K562 (cell line): ENCODE measurements at regions not wholly inside any gene's neighbourhood (a gene's known extent, or its start where the extent isn't known, plus 50 kb on each side); places are given as distances from the start of the nearest gene placed in this dataset.

Source experiments
- ATAC-seq: fragments of 200-7000 bp; cut with Tn5 transposase; 3 replicates; pipeline ENCODE4 v1.9.1; 2020; ENCODE audit warnings: moderate library complexity
- BruUV-seq: library from RNA; stranded (reverse); fragments of 400-500 nt; replicated peaks from 2 replicates; lab custom pipeline; 2021; lab: Mats Ljungman, UMichigan
- CTCF ChIA-PET: fragments of 300-600 bp; formaldehyde crosslinking; extraction: SDS; loops from one replicate; lab custom pipeline; 2021; ENCODE audit warnings: low intra/inter-chr PET ratio; lab: Yijun Ruan, JAX
- POLR2A ChIA-PET: fragments of 300-600, 350-650 bp; sonication (Branson Sonifier 250); formaldehyde crosslinking; extraction: SDS; loops from one replicate; lab custom pipeline; 2021; ENCODE audit warnings: antibody characterized with exemption, inconsistent platforms; lab: Yijun Ruan, JAX
- DNase-seq, 4 experiments: peaks; one replicate each; pipeline versions ENCODE4 v3.0.0 to v3.0.0-alpha.2; 2011 to 2018; ENCODE audit warnings: low spot score in 3 of 4, mixed read lengths in 3 of 4; ENCODE audit errors: extremely low read depth in 1 of 4
- FAIRE-seq: peaks from 2 replicates; lab custom pipeline; 2011; peaks lifted over from hg19 to GRCh38; lab: Jason Lieb, UNC
- H2AFZ ChIP-seq: 2 replicates; pipeline ENCODE4 v1.6.0; 2011; ENCODE audit warnings: low read depth, low read length, control low read depth, inconsistent platforms
- H3K27ac ChIP-seq: fragments of 200-600 bp; 3 replicates; pipeline ENCODE4 v1.8.0; 2011; ENCODE audit warnings: low read depth, mild to moderate bottlenecking, control low read depth, inconsistent platforms, low read length, moderate library complexity, mixed read lengths; ENCODE audit errors: extremely low read depth
- H3K27me3 ChIP-seq, 2 experiments: fragments of 300-600 bp in 1 of 2; 2 replicates in 1 of 2; 3 replicates in 1 of 2; pipeline versions ENCODE4 v1.6.0 to v1.8.0; 2011; ENCODE audit warnings: inconsistent platforms in 2 of 2, low read length in 2 of 2, mild to moderate bottlenecking in 1 of 2, mixed read lengths in 1 of 2, moderate library complexity in 1 of 2; ENCODE audit not compliant: control insufficient read depth in 2 of 2, insufficient read depth in 2 of 2
- H3K36me3 ChIP-seq: fragments of 300-600 bp; 3 replicates; pipeline ENCODE4 v1.8.0; 2011; ENCODE audit warnings: mild to moderate bottlenecking, low read length, inconsistent platforms; ENCODE audit not compliant: control insufficient read depth, insufficient read depth
- H3K4me1 ChIP-seq, 2 experiments: fragments of 200-600 bp in 1 of 2; replicated peaks in 1 of 2; 2 replicates in 1 of 2; 3 replicates in 1 of 2; pipeline versions ENCODE4 v1.5.1 to v1.8.0; 2011; ENCODE audit warnings: inconsistent platforms in 2 of 2, low read length in 2 of 2, mild to moderate bottlenecking in 1 of 2, mixed read lengths in 1 of 2, moderate library complexity in 1 of 2; ENCODE audit not compliant: control insufficient read depth in 2 of 2, insufficient read depth in 2 of 2
- H3K4me2 ChIP-seq: 2 replicates; pipeline ENCODE4 v1.6.1; 2011; ENCODE audit warnings: low read length, control low read depth, inconsistent platforms, mixed read lengths; ENCODE audit not compliant: insufficient read depth
- H3K4me3 ChIP-seq: fragments of 200-600 bp; sonication (generic), shearing (Covaris generic); 2 replicates; pipeline ENCODE4 v1.5.1; 2016; ENCODE audit warnings: control low read depth, inconsistent platforms
- H3K79me2 ChIP-seq: fragments of 200-600 bp; 3 replicates; pipeline ENCODE4 v1.8.0; 2011; ENCODE audit warnings: low read length, inconsistent platforms; ENCODE audit not compliant: control insufficient read depth, insufficient read depth
- H3K9ac ChIP-seq, 2 experiments: 2 replicates each; pipeline versions ENCODE4 v1.6.0 to v1.6.1; 2011; ENCODE audit warnings: low read depth in 2 of 2, low read length in 2 of 2, control low read depth in 1 of 2, inconsistent platforms in 1 of 2, mild to moderate bottlenecking in 1 of 2, mixed read lengths in 1 of 2; ENCODE audit not compliant: insufficient read depth in 1 of 2
- H3K9me1 ChIP-seq: one replicate; pipeline ENCODE4 v1.6.0; 2011; ENCODE audit warnings: inconsistent platforms, mild to moderate bottlenecking, low read length, moderate library complexity; ENCODE audit not compliant: control insufficient read depth, insufficient read depth
- H3K9me3 ChIP-seq: replicated peaks from 2 replicates; pipeline ENCODE4 v1.5.1; 2011; ENCODE audit warnings: low read depth, low read length, inconsistent platforms; ENCODE audit not compliant: control insufficient read depth, insufficient read depth
- H4K20me1 ChIP-seq: replicated peaks from 2 replicates; pipeline ENCODE4 v1.6.1; 2011; ENCODE audit warnings: low read length, inconsistent platforms, mixed read lengths; ENCODE audit not compliant: control insufficient read depth, insufficient read depth
- HSF4 ChIP-seq: fragments of 250-450 bp; sonication (Bioruptor Pico); IDR thresholded peaks from 2 replicates; pipeline ENCODE4 v2.1.2; 2022; ENCODE audit warnings: mild to moderate bottlenecking, moderate library complexity, borderline replicate concordance
- KAT2B ChIP-seq: IDR thresholded peaks from one replicate; pipeline ENCODE4 v1.6.1; 2012; ENCODE audit warnings: low read depth, mild to moderate bottlenecking, control low read depth, inconsistent platforms, low read length, moderate library complexity
- RCOR1 ChIP-seq, 2 experiments: IDR thresholded peaks; 2 replicates each; pipeline ENCODE4 v1.6.1; 2012; ENCODE audit warnings: low read depth in 2 of 2, low read length in 2 of 2, borderline replicate concordance in 1 of 2, improper control_type of control experiment in 1 of 2
- TAF7 ChIP-seq: fragments of 450-650 bp; IDR thresholded peaks from 2 replicates; pipeline ENCODE4 v1.6.1; 2016; ENCODE audit warnings: missing genetic modification characterization, missing compliant biosample characterization
- YY1 ChIP-seq, 3 experiments: IDR thresholded peaks; 2 replicates each; pipeline ENCODE4 v1.6.1; 2011; ENCODE audit warnings: low read length in 2 of 3, mild to moderate bottlenecking in 2 of 3, moderate library complexity in 2 of 3, borderline replicate concordance in 1 of 3, control low read depth in 1 of 3, low read depth in 1 of 3; ENCODE audit not compliant: insufficient read depth in 3 of 3, insufficient replicate concordance in 2 of 3, control insufficient read depth in 1 of 3, insufficient read length in 1 of 3; ENCODE audit errors: extremely low read depth in 1 of 3
- ZNF445 ChIP-seq: fragments of 250-450 bp; sonication (Bioruptor Pico); IDR thresholded peaks from 2 replicates; pipeline ENCODE4 v1.4.0; 2020; ENCODE audit warnings: low read depth, mild to moderate bottlenecking, moderate library complexity
- ZNF644 ChIP-seq: fragments of 200-800 bp; sonication (Bioruptor generic); IDR thresholded peaks from 2 replicates; pipeline ENCODE4 v1.6.1; 2016; ENCODE audit warnings: low read depth, missing genetic modification characterization, missing compliant biosample characterization
- WGBS: fragments of 100-300 bp; shearing (Covaris generic); methylation state at CpG from one replicate; pipeline ENCODE4 v1.1.6; 2016; ENCODE audit warnings: low coverage, mixed read lengths; ENCODE audit not compliant: insufficient coverage; ENCODE audit errors: missing lambda C conversion rate; 5-methylcytosine and 5-hydroxymethylcytosine counted together
- in situ Hi-C: fragments of 300-500 bp; cut with MboI; formaldehyde crosslinking; loops from 4 replicates; pipeline ENCODE4 v1.15.0; 2018; ENCODE audit warnings: inconsistent platforms, mixed read lengths
- intact Hi-C: fragments of 100-400 bp; cut with micrococcal nuclease; formaldehyde crosslinking; loops from 2 replicates; pipeline ENCODE4 v1.14.2; 2022
- TF ChIP-seq, protein P1 (sequence below): sonication (generic); formaldehyde crosslinking; IDR thresholded peaks from 2 replicates; pipeline ENCODE4 v1.9.0; 2022; ENCODE audit warnings: mild to moderate bottlenecking, missing genetic modification reagents

DNA sequence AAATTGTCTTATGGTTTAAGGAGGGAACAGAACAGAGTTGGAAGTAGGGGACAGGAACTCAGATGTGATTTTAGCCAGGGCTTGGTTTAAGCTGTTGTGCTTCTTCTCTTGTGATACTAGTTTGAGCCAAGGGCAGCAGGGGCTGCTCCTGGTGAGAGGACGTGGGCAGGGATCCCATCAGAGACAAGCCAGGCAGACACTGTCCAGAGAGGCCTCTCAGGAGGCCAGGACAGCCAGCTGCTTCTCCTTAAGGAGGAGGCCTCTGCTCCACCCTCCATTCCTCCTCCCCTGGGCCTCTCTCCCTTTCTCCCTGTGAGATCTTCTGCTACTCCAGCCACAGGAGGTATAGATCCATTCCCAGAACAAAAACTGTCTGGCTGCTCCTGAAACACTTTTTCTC lies 108.4 kb upstream of the MLN start:
- no TSS peak for BruUV-seq
- FAIRE-seq (no peak), DNase-seq (no peak), ATAC-seq (no peak)
- Histone ChIP-seq H3K4me3 (no peak overlapping the region), H3K27me3 (peaks cover 13 to 23% of the 10 kb centered on the region in 2 experiments), H3K27ac (no peak overlapping the region), H3K79me2 (no peaks in the 10 kb centered on the region), H3K9me1 (no peaks in the 10 kb centered on the region), H4K20me1 (no peaks in the 10 kb centered on the region), H3K36me3 (no peaks in the 10 kb centered on the region), H3K9ac (no peak overlapping the region), H3K4me2 (no peak overlapping the region), H3K4me1 (peaks cover 6 to 12% of the 10 kb centered on the region in 2 experiments; a peak in 3 of 5 replicates), H2AFZ (no peak overlapping the region), H3K9me3 (no peaks in the 10 kb centered on the region)
- ChIA-PET POLR2A (interaction anchor here (0.6 to 1.1 kb wide), 3 partner anchors 14 to 115 kb away, joined by 3 read pairs; no protein-coding TSS in a partner anchor), CTCF (no interaction called here)
- intact Hi-C loops: no loop called here
- in situ Hi-C loops: no loop called here
- WGBS: 11% methylated on average over 1 of the region's 1 CpG
- TF ChIP-seq KAT2B (no peak), YY1 (IDR thresholded peaks at IDR 0.05; ENCODE audit: borderline replicate concordance in 1 of 3, control insufficient read depth in 1 of 3, extremely low read depth in 1 of 3, insufficient read depth in 3 of 3, insufficient read length in 1 of 3, insufficient replicate concordance in 2 of 3, low read depth in 1 of 3, low read length in 2 of 3) (no peak), ZNF445 (CRISPR knock-in tag) (no peak), HSF4 (CRISPR knock-in tag) (no peak), TAF7 (tag) (no peak), ZNF644 (tag) (no peak), RCOR1 (IDR thresholded peaks at IDR 0.05; ENCODE audit: borderline replicate concordance in 1 of 2, low read depth in 2 of 2, low read length in 2 of 2) (no peak)
- TF ChIP-seq, protein P1, sequence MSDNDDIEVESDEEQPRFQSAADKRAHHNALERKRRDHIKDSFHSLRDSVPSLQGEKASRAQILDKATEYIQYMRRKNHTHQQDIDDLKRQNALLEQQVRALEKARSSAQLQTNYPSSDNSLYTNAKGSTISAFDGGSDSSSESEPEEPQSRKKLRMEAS: no peak
